CD4-positive, alpha-beta memory T cell (primary cell): ENCODE measurements at regions not wholly inside any gene's neighbourhood (a gene's known extent, or its start where the extent isn't known, plus 50 kb on each side); places are given as distances from the start of the nearest gene placed in this dataset.

Experiments used
- CTCF ChIA-PET: fragments of 350-600 bp; sonication (Branson Sonifier 250); formaldehyde crosslinking; loops from one replicate; lab custom pipeline; 2021; ENCODE audit warnings: inconsistent platforms; ENCODE audit not compliant: partially characterized antibody; lab: Charles Lee
- POLR2A ChIA-PET: fragments of 350-600 bp; sonication (Branson Sonifier 250); formaldehyde crosslinking; loops from one replicate; lab custom pipeline; 2021; ENCODE audit not compliant: partially characterized antibody; lab: Charles Lee
- DNase-seq, 5 donors: peaks; one replicate each; pipeline versions ENCODE4 v3.0.0 to v3.0.0-alpha.2; 2020 to 2022; ENCODE audit warnings: mixed read lengths in 1 of 5
- H3K27ac ChIP-seq: one replicate; pipeline ENCODE4 v1.7.0; 2013; ENCODE audit warnings: low read depth, low read length
- H3K27me3 ChIP-seq: 2 replicates; pipeline ENCODE4 v1.7.0; 2013; ENCODE audit warnings: mild to moderate bottlenecking, low read length, moderate library complexity; ENCODE audit not compliant: insufficient read depth
- H3K36me3 ChIP-seq: 2 replicates; pipeline ENCODE4 v1.7.0; 2013; ENCODE audit warnings: mild to moderate bottlenecking, low read length, moderate library complexity; ENCODE audit not compliant: insufficient read depth
- H3K4me1 ChIP-seq: 2 replicates; pipeline ENCODE4 v1.7.0; 2013; ENCODE audit warnings: mild to moderate bottlenecking, low read length, moderate library complexity; ENCODE audit not compliant: insufficient read depth
- H3K4me3 ChIP-seq, 2 donors: one replicate each; pipeline ENCODE4 v1.7.0; 2013; ENCODE audit warnings: low read length in 2 of 2, mild to moderate bottlenecking in 1 of 2
- H3K9me3 ChIP-seq, 2 donors: one replicate each; pipeline ENCODE4 v1.7.0; 2013; ENCODE audit warnings: low read length in 2 of 2, control low read depth in 1 of 2; ENCODE audit not compliant: control insufficient read depth in 1 of 2
- H3K27ac Mint-ChIP-seq, 7 donors: one replicate each; pipeline ENCODE4 v1.8.0; 2020 to 2021; ENCODE audit warnings: mixed read lengths in 7 of 7, mild to moderate bottlenecking in 6 of 7, inconsistent platforms in 3 of 7, moderate library complexity in 3 of 7
- H3K27me3 Mint-ChIP-seq, 2 donors: one replicate each; pipeline ENCODE4 v1.8.0; 2020 to 2021; ENCODE audit warnings: mixed read lengths in 2 of 2
- H3K36me3 Mint-ChIP-seq, 2 donors: one replicate each; pipeline ENCODE4 v1.8.0; 2020 to 2021; ENCODE audit warnings: mixed read lengths in 2 of 2, inconsistent platforms in 1 of 2, mild to moderate bottlenecking in 1 of 2
- H3K4me1 Mint-ChIP-seq, 4 donors: one replicate each; pipeline ENCODE4 v1.8.0; 2020 to 2021; ENCODE audit warnings: mixed read lengths in 4 of 4, mild to moderate bottlenecking in 1 of 4
- H3K4me3 Mint-ChIP-seq, 8 donors: one replicate each; pipeline ENCODE4 v1.8.0; 2020 to 2021; ENCODE audit warnings: mixed read lengths in 8 of 8, mild to moderate bottlenecking in 7 of 8, moderate library complexity in 6 of 8, inconsistent platforms in 3 of 8
- H3K9me3 Mint-ChIP-seq, 8 donors: one replicate each; pipeline ENCODE4 v1.8.0; 2020 to 2021; ENCODE audit warnings: mixed read lengths in 8 of 8, mild to moderate bottlenecking in 5 of 8, inconsistent platforms in 3 of 8, moderate library complexity in 1 of 8
- intact Hi-C: fragments of 100-400 bp; cut with micrococcal nuclease; formaldehyde crosslinking; loops from one replicate; pipeline ENCODE4 v1.15.1; 2023

DNA sequence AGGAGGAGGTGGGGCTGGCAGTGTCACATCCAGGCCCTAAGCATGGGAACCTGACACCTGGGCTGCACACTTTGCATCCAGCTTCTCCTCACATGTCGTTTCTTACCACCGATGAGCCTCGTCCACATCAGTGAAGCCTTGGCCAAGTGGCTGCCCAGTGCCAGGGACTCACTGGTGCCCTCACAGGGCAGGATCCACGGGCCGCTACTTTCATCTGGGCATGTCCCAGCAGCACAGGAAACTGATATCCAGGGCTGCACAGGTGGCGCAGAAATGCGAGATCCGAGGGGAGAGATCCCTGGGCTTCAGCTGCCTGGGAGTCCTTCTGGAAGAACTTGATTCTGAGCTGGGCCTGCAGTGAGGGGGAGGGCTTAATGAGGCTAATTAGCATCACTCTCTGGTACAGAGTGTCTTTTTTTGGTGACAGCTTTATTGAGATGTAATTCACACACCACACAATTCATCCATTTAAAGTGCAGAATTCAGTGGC is 291.6 kb upstream of the HDAC4 start:
- CTCF ChIA-PET: no interaction called here
- no peak for DNase-seq
- Histone ChIP-seq H3K9me3 (no peaks in the 10 kb centered on the region), H3K36me3 (no peaks in the 10 kb centered on the region), H3K4me3 (no peak overlapping the region), H3K27ac (no peak overlapping the region), H3K27me3 (no peaks in the 10 kb centered on the region), H3K4me1 (no peaks in the 10 kb centered on the region)
- intact Hi-C loops: no loop called here
- H3K9me3 Mint-ChIP-seq: peaks cover 0 to 1% (median 0%) of the 10 kb centered on the region in 8 donors
- no peaks in the 10 kb centered on the region for H3K4me1 Mint-ChIP-seq
- H3K4me3 Mint-ChIP-seq: no peak overlapping the region
- POLR2A ChIA-PET: no interaction called here
- H3K36me3 Mint-ChIP-seq: no peaks in the 10 kb centered on the region
- H3K27me3 Mint-ChIP-seq: peaks cover 2 to 5% of the 10 kb centered on the region in 2 donors
- H3K27ac Mint-ChIP-seq: no peak overlapping the region

- Mint-ChIP-seq H3K27me3 (peaks cover 2 to 5% of the 10 kb centered on the region in 2 donors), H3K27ac (no peak overlapping the region), H3K9me3 (peaks cover 0 to 1% (median 0%) of the 10 kb centered on the region in 8 donors), H3K36me3 (no peaks in the 10 kb centered on the region), H3K4me3 (no peak overlapping the region), H3K4me1 (no peaks in the 10 kb centered on the region)
- no peaks in the 10 kb centered on the region for H3K27me3 ChIP-seq
- no peak overlapping the region for H3K4me3 ChIP-seq
- H3K9me3 ChIP-seq: no peaks in the 10 kb centered on the region
- H3K36me3 ChIP-seq: no peaks in the 10 kb centered on the region
- ChIA-PET POLR2A (no interaction called here), CTCF (no interaction called here)
- no peak overlapping the region for H3K27ac ChIP-seq
- no peaks in the 10 kb centered on the region for H3K4me1 ChIP-seq
- no peak for DNase-seq
- intact Hi-C loops: no loop called here
Measured at GRCh38 chr2:239691720-239692119, 290.9 kb upstream of the HDAC4 start.

- intact Hi-C loops: no loop called here
Measured at GRCh38 chr2:239690651-239691631, 290.1 kb upstream of the HDAC4 start.

GRCh38 chr2:239689985-239690384 is 289.2 kb upstream of the HDAC4 start:
- H3K4me1 Mint-ChIP-seq: no peaks in the 10 kb centered on the region
- no peak overlapping the region for H3K4me3 ChIP-seq
- peaks cover 10% of the 10 kb centered on the region in 2 donors for H3K27me3 Mint-ChIP-seq
- H3K27ac Mint-ChIP-seq: no peak overlapping the region
- ChIA-PET CTCF (no interaction called here), POLR2A (no interaction called here)
- no peaks in the 10 kb centered on the region for H3K9me3 ChIP-seq
- no peaks in the 10 kb centered on the region for H3K36me3 Mint-ChIP-seq
- H3K9me3 Mint-ChIP-seq: peaks cover 0 to 1% (median 0%) of the 10 kb centered on the region in 8 donors
- no peak for DNase-seq
- no peaks in the 10 kb centered on the region for H3K4me1 ChIP-seq
- no peak overlapping the region for H3K27ac ChIP-seq
- H3K36me3 ChIP-seq: no peaks in the 10 kb centered on the region
- no peak overlapping the region for H3K4me3 Mint-ChIP-seq
- no peaks in the 10 kb centered on the region for H3K27me3 ChIP-seq
- intact Hi-C loops: no loop called here

More at GRCh38 chr2:239690651-239691631, 290.1 kb upstream of the HDAC4 start:
- Histone ChIP-seq H3K36me3 (no peaks in the 10 kb centered on the region), H3K4me1 (no peaks in the 10 kb centered on the region), H3K4me3 (no peak overlapping the region), H3K9me3 (no peaks in the 10 kb centered on the region), H3K27ac (no peak overlapping the region), H3K27me3 (no peaks in the 10 kb centered on the region)
- peak overlapping the region in 1 of 7 donors; percentile 46 for H3K27ac Mint-ChIP-seq
- ChIA-PET CTCF (no interaction called here), POLR2A (no interaction called here)
- H3K4me3 Mint-ChIP-seq: no peak overlapping the region
- no peaks in the 10 kb centered on the region for H3K36me3 Mint-ChIP-seq
- DNase-seq: no peak
- H3K27me3 Mint-ChIP-seq: peaks cover 2 to 5% of the 10 kb centered on the region in 2 donors
- H3K9me3 Mint-ChIP-seq: peaks cover 0 to 1% (median 0%) of the 10 kb centered on the region in 8 donors
- H3K4me1 Mint-ChIP-seq: no peaks in the 10 kb centered on the region

DNA sequence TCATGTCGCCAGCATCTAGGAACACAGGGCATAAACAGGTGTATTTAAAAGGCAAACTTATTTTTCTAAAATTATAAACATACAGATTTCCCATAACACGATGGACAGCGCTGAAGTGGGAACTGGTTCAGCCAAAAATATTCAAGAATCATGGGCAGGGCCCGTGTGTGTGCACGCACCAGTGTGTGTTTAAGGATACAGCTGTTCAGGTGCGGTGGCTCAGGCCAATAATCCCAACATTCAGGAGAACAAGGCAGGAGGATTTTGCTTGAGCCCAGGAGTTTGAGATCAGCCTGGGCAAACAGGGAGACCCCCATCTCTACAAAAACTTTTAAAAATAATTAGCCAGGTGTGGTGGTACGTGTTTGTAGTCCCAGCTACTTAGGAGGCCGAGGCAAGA is 288.6 kb upstream of the HDAC4 start:
- H3K4me3 Mint-ChIP-seq: no peak overlapping the region
- no peaks in the 10 kb centered on the region for H3K36me3 Mint-ChIP-seq
- no peaks in the 10 kb centered on the region for H3K4me1 ChIP-seq
- peaks cover 12% of the 10 kb centered on the region in 2 donors for H3K27me3 Mint-ChIP-seq
- H3K36me3 ChIP-seq: no peaks in the 10 kb centered on the region
- intact Hi-C loops: no loop called here
- H3K27ac ChIP-seq: no peak overlapping the region
- CTCF ChIA-PET: no interaction called here
- POLR2A ChIA-PET: no interaction called here
- H3K27ac Mint-ChIP-seq: no peak overlapping the region
- no peak overlapping the region for H3K4me3 ChIP-seq
- H3K9me3 Mint-ChIP-seq: peaks cover 0 to 1% (median 0%) of the 10 kb centered on the region in 8 donors
- DNase-seq: no peak
- no peaks in the 10 kb centered on the region for H3K9me3 ChIP-seq
- H3K27me3 ChIP-seq: no peaks in the 10 kb centered on the region
- H3K4me1 Mint-ChIP-seq: no peaks in the 10 kb centered on the region

GRCh38 chr2:239688840-239689239 is 288.0 kb upstream of the HDAC4 start:
- POLR2A ChIA-PET: no interaction called here

DNA sequence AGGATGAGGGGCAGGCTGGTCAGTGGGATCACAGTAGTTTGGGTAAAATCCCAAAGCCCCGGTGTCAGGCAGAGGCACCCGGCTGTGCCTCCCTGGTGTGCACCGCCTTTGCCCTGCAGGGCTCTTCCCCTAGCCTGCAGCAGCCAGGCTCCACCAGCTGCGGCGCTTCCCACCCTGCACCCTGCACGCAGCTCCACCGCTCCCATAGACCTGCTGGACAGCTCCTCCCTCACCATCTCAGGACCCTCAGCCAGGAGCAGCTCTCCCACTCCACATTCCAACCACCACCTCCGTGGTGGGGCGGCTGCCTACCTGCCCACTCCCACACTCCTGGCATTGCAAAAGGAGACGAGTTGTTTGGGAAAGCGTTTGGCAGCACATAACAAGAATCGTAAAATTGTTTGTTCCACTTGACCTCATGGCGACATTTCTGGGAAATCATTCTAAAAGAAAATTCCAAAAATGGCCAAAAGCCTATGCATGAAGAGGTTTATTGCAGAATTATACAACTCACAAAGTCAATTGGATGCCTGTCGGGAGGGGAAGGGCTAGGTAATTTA is 287.4 kb upstream of the HDAC4 start:
- no peaks in the 10 kb centered on the region for H3K4me1 ChIP-seq
- H3K4me1 Mint-ChIP-seq: no peaks in the 10 kb centered on the region
- no peaks in the 10 kb centered on the region for H3K36me3 Mint-ChIP-seq
- POLR2A ChIA-PET: no interaction called here
- no peak overlapping the region for H3K4me3 ChIP-seq
- no peak overlapping the region for H3K27ac ChIP-seq
- H3K36me3 ChIP-seq: no peaks in the 10 kb centered on the region
- DNase-seq: no peak
- peaks cover 0 to 6% (median 2%) of the 10 kb centered on the region in 8 donors for H3K9me3 Mint-ChIP-seq
- no peaks in the 10 kb centered on the region for H3K9me3 ChIP-seq
- H3K27me3 ChIP-seq: no peaks in the 10 kb centered on the region
- no peak overlapping the region for H3K4me3 Mint-ChIP-seq
- no peak overlapping the region for H3K27ac Mint-ChIP-seq
- peaks cover 20% of the 10 kb centered on the region in 2 donors for H3K27me3 Mint-ChIP-seq
- intact Hi-C loops: no loop called here
- CTCF ChIA-PET: no interaction called here

More at GRCh38 chr2:239688840-239689239, 288.0 kb upstream of the HDAC4 start:
- H3K27me3 ChIP-seq: no peaks in the 10 kb centered on the region
- no peaks in the 10 kb centered on the region for H3K4me1 Mint-ChIP-seq
- H3K9me3 ChIP-seq: no peaks in the 10 kb centered on the region
- H3K36me3 Mint-ChIP-seq: no peaks in the 10 kb centered on the region
- no peak overlapping the region for H3K4me3 Mint-ChIP-seq
- CTCF ChIA-PET: no interaction called here
- H3K27ac ChIP-seq: no peak overlapping the region
- no peaks in the 10 kb centered on the region for H3K4me1 ChIP-seq
- peaks cover 0 to 4% (median 0%) of the 10 kb centered on the region in 8 donors for H3K9me3 Mint-ChIP-seq
- no peak overlapping the region for H3K4me3 ChIP-seq
- DNase-seq: no peak
- intact Hi-C loops: no loop called here
- peaks cover 18% of the 10 kb centered on the region in 2 donors for H3K27me3 Mint-ChIP-seq
- no peaks in the 10 kb centered on the region for H3K36me3 ChIP-seq
- no peak overlapping the region for H3K27ac Mint-ChIP-seq
